ENCODE measurements at regions not wholly inside any gene's neighbourhood (a gene's known extent, or its start where the extent isn't known, plus 50 kb on each side); places are given as distances from the start of the nearest gene placed in this dataset.

- Histone ChIP-seq H3K27ac (no peak overlapping the region), H3K27me3 (peaks cover 42% of the 10 kb centered on the region), H3K4me2 (no peak overlapping the region), H2AFZ (replicated peaks) (no peak overlapping the region), H3K9ac (no peak overlapping the region), H3K4me3 (no peak overlapping the region), H3K4me1 (peaks cover 7% of the 10 kb centered on the region), H3K9me3 (ENCODE audit: low read depth) (no peaks in the 10 kb centered on the region), H3K36me3 (no peaks in the 10 kb centered on the region), H4K20me1 (ENCODE audit: low read depth) (no peaks in the 10 kb centered on the region), H3K79me2 (ENCODE audit: low read depth) (no peaks in the 10 kb centered on the region), H3F3A (ENCODE audit: low read depth) (peaks cover 15% of the 10 kb centered on the region)
- no peak for DNase-seq (ENCODE audit: low spot score)
- H3K9me3 Mint-ChIP-seq, result no peaks in the 10 kb centered on the region
- H3K4me3 Mint-ChIP-seq, result no peak overlapping the region
- no peak overlapping the region for H3K27ac Mint-ChIP-seq
- H3K27me3 Mint-ChIP-seq (ENCODE audit: insufficient read depth, low read depth), result peaks cover 10% of the 10 kb centered on the region
- peaks cover 4% of the 10 kb centered on the region for H3K4me1 Mint-ChIP-seq
- TF ChIP-seq CTCF (IDR thresholded peaks at IDR 0.05), result no peak
- no peak for TF ChIP-seq EZH2 (IDR thresholded peaks at IDR 0.05)
- no peak for TF ChIP-seq EZH2phosphoT487 (IDR thresholded peaks at IDR 0.05)
- no peaks in the 10 kb centered on the region for H3K36me3 Mint-ChIP-seq
Observed at GRCh38 chr22:23370251-23370650, 189.9 kb downstream of the BCR start.

- Histone ChIP-seq H3K79me2 (ENCODE audit: low read depth) (no peaks in the 10 kb centered on the region), H3K4me1 (peaks cover 5% of the 10 kb centered on the region), H3K4me2 (no peak overlapping the region), H2AFZ (replicated peaks) (no peak overlapping the region), H3K9ac (no peak overlapping the region), H3K36me3 (no peaks in the 10 kb centered on the region), H4K20me1 (ENCODE audit: low read depth) (no peaks in the 10 kb centered on the region), H3K27ac (no peak overlapping the region), H3K4me3 (no peak overlapping the region), H3K27me3 (peaks cover 47% of the 10 kb centered on the region), H3F3A (ENCODE audit: low read depth) (peaks cover 15% of the 10 kb centered on the region), H3K9me3 (ENCODE audit: low read depth) (no peaks in the 10 kb centered on the region)
- TF ChIP-seq EZH2phosphoT487 (IDR thresholded peaks at IDR 0.05) (no peak), CTCF (IDR thresholded peaks at IDR 0.05) (no peak), EZH2 (IDR thresholded peaks at IDR 0.05) (no peak)
- no peak overlapping the region for H3K4me3 Mint-ChIP-seq
- no peak for DNase-seq (ENCODE audit: low spot score)
- no peaks in the 10 kb centered on the region for H3K4me1 Mint-ChIP-seq
- no peak overlapping the region for H3K27ac Mint-ChIP-seq
- no peaks in the 10 kb centered on the region for H3K36me3 Mint-ChIP-seq
- H3K27me3 Mint-ChIP-seq (ENCODE audit: insufficient read depth, low read depth), result peaks cover 8% of the 10 kb centered on the region
- H3K9me3 Mint-ChIP-seq, result no peaks in the 10 kb centered on the region
Observed at GRCh38 chr22:23369054-23369685, 188.9 kb downstream of the BCR start.

Measured in neural progenitor cell (in vitro differentiated cells).